ENCODE measurements at regions not wholly inside any gene's neighbourhood (a gene's known extent, or its start where the extent isn't known, plus 50 kb on each side); places are given as distances from the start of the nearest gene placed in this dataset.

GRCh38 chr10:61160253-61160652, 216.3 kb upstream of the RHOBTB1 start:
- DNase-seq (ENCODE audit: low read depth in 2 of 3, low spot score in 2 of 3): no peak

GRCh38 chr10:61159253-61159652, 215.3 kb upstream of the RHOBTB1 start:
- DNase-seq (ENCODE audit: low read depth in 2 of 3, low spot score in 2 of 3): no peak

GRCh38 chr10:61157182-61157581, 213.2 kb upstream of the RHOBTB1 start:
- no peak for DNase-seq (ENCODE audit: low read depth in 2 of 3, low spot score in 2 of 3)

- DNase-seq (ENCODE audit: low read depth in 2 of 3, low spot score in 2 of 3): peak in 1 of 3 donors; percentile 34
These were observed 209.8 kb upstream of the RHOBTB1 start for GRCh38 chr10:61153771-61154170.

GRCh38 chr10:61151059-61151458, 207.1 kb upstream of the RHOBTB1 start:
- no peak for DNase-seq (ENCODE audit: low read depth in 2 of 3, low spot score in 2 of 3)

- DNase-seq (ENCODE audit: low read depth in 2 of 3, low spot score in 2 of 3): no peak
These were observed 204.5 kb upstream of the RHOBTB1 start for GRCh38 chr10:61148451-61148850.

- no peak for DNase-seq (ENCODE audit: low read depth in 2 of 3, low spot score in 2 of 3)
These were observed 199.0 kb upstream of the RHOBTB1 start for GRCh38 chr10:61142987-61143386.

GRCh38 chr10:61140765-61141392, 196.9 kb upstream of the RHOBTB1 start:
- peak in 2 of 3 donors; percentile 36 to 75 for DNase-seq (ENCODE audit: low read depth in 2 of 3, low spot score in 2 of 3)

- no peak for DNase-seq (ENCODE audit: low read depth in 2 of 3, low spot score in 2 of 3)
These were observed 195.6 kb upstream of the RHOBTB1 start for GRCh38 chr10:61139592-61139953.

GRCh38 chr10:61138708-61139591, 195.0 kb upstream of the RHOBTB1 start:
- no peak for DNase-seq (ENCODE audit: low read depth in 2 of 3, low spot score in 2 of 3)

GRCh38 chr10:61136139-61136538, 192.2 kb upstream of the RHOBTB1 start:
- no peak for DNase-seq (ENCODE audit: low read depth in 2 of 3, low spot score in 2 of 3)

GRCh38 chr10:61135276-61135721, 191.3 kb upstream of the RHOBTB1 start:
- DNase-seq (ENCODE audit: low read depth in 2 of 3, low spot score in 2 of 3): no peak

GRCh38 chr10:61130366-61130765, 186.4 kb upstream of the RHOBTB1 start:
- no peak for DNase-seq (ENCODE audit: low read depth in 2 of 3, low spot score in 2 of 3)

GRCh38 chr10:61128196-61128595, 184.2 kb upstream of the RHOBTB1 start:
- no peak for DNase-seq (ENCODE audit: low read depth in 2 of 3, low spot score in 2 of 3)

GRCh38 chr10:61125560-61126170, 181.7 kb upstream of the RHOBTB1 start:
- DNase-seq (ENCODE audit: low read depth in 2 of 3, low spot score in 2 of 3): peak in 1 of 3 donors; percentile 25

- peak in 1 of 3 donors; percentile 14 for DNase-seq (ENCODE audit: low read depth in 2 of 3, low spot score in 2 of 3)
These were observed 181.0 kb upstream of the RHOBTB1 start for GRCh38 chr10:61124756-61125530.

- DNase-seq (ENCODE audit: low read depth in 2 of 3, low spot score in 2 of 3): no peak
These were observed 176.8 kb upstream of the RHOBTB1 start for GRCh38 chr10:61120805-61121204.

- no peak for DNase-seq (ENCODE audit: low read depth in 2 of 3, low spot score in 2 of 3)
These were observed 175.6 kb upstream of the RHOBTB1 start for GRCh38 chr10:61119573-61119972.

- no peak for DNase-seq (ENCODE audit: low read depth in 2 of 3, low spot score in 2 of 3)
These were observed 171.9 kb upstream of the RHOBTB1 start for GRCh38 chr10:61115897-61116296.

- no peak for DNase-seq (ENCODE audit: low read depth in 2 of 3, low spot score in 2 of 3)
These were observed 168.8 kb upstream of the RHOBTB1 start for GRCh38 chr10:61112771-61113170.

- no peak for DNase-seq (ENCODE audit: low read depth in 2 of 3, low spot score in 2 of 3)
These were observed 167.0 kb upstream of the RHOBTB1 start for GRCh38 chr10:61110936-61111335.

All from hematopoietic multipotent progenitor cell (in vitro differentiated cells).